Uterus (tissue), 3 donors: ENCODE measurements at regions not wholly inside any gene's neighbourhood (a gene's known extent, or its start where the extent isn't known, plus 50 kb on each side); places are given as distances from the start of the nearest gene placed in this dataset.

Experiments
- DNase-seq, 2 donors: peaks; one replicate each; pipeline ENCODE4 v3.0.0-alpha.2; 2019 to 2020
- H3K27ac ChIP-seq, 2 donors: fragments of 200-600 bp; sonication (generic); 1 replicate in 1 of 2; 2 replicates in 1 of 2; pipeline ENCODE4 v1.5.1; 2016 to 2018
- H3K27me3 ChIP-seq, 2 donors: fragments of 200-600 bp; sonication (generic); one replicate each; pipeline ENCODE4 v1.5.1; 2018 to 2019; ENCODE audit warnings: control low read depth in 1 of 2
- H3K36me3 ChIP-seq, 2 donors: fragments of 200-600 bp; sonication (generic); one replicate each; pipeline ENCODE4 v1.5.1; 2019; ENCODE audit warnings: control low read depth in 1 of 2
- H3K4me1 ChIP-seq, 2 donors: fragments of 200-600 bp; sonication (generic); one replicate each; pipeline ENCODE4 v1.5.1; 2018 to 2019; ENCODE audit warnings: control low read depth in 1 of 2
- H3K4me3 ChIP-seq, 2 donors: fragments of 200-600 bp; sonication (generic); 1 replicate in 1 of 2; 2 replicates in 1 of 2; pipeline ENCODE4 v1.5.1; 2018 to 2019; ENCODE audit warnings: mild to moderate bottlenecking in 1 of 2
- H3K9me3 ChIP-seq, 2 donors: fragments of 200-600 bp; sonication (generic); one replicate each; pipeline ENCODE4 v1.5.1; 2019; ENCODE audit warnings: control low read depth in 1 of 2
- CTCF ChIP-seq, 4 experiments: fragments of 200-600 bp in 2 of 4; fragments of 450-650 bp in 2 of 4; sonication (generic) in 2 of 4; IDR thresholded peaks; one replicate each; pipeline ENCODE4 v1.5.1; 2016 to 2019; ENCODE audit warnings: antibody characterized with exemption in 4 of 4, mild to moderate bottlenecking in 2 of 4, moderate library complexity in 1 of 4
- POLR2A ChIP-seq, 2 donors: fragments of 450-650 bp; IDR thresholded peaks; one replicate each; pipeline ENCODE4 v1.6.1; 2016; ENCODE audit warnings: antibody characterized with exemption in 2 of 2, mild to moderate bottlenecking in 1 of 2, moderate library complexity in 1 of 2
- intact Hi-C: fragments of 100-400 bp; cut with DNase I; formaldehyde crosslinking; loops from one replicate; pipeline ENCODE4 v1.15.1; 2023; ENCODE audit warnings: low total_unique reads
- donor health status: DM: yes; HTN: yes; CAD: no.

GRCh38 chr13:88176231-88176630 lies 505.1 kb downstream of the SLITRK5 start:
- Histone ChIP-seq H3K36me3 (peaks cover 0 to 2% of the 10 kb centered on the region in 2 donors), H3K4me3 (no peak overlapping the region), H3K27ac (no peak overlapping the region), H3K4me1 (no peaks in the 10 kb centered on the region), H3K27me3 (no peaks in the 10 kb centered on the region), H3K9me3 (no peaks in the 10 kb centered on the region)
- intact Hi-C loops: no loop called here
- TF ChIP-seq POLR2A (IDR thresholded peaks at IDR 0.05) (no peak), CTCF (IDR thresholded peaks at IDR 0.05) (no peak)
- no peak for DNase-seq

- H3K4me3 ChIP-seq: no peak overlapping the region
- no peaks in the 10 kb centered on the region for H3K36me3 ChIP-seq
- H3K27me3 ChIP-seq: no peaks in the 10 kb centered on the region
- no peaks in the 10 kb centered on the region for H3K4me1 ChIP-seq
- H3K27ac ChIP-seq: no peak overlapping the region
- no peaks in the 10 kb centered on the region for H3K9me3 ChIP-seq
- intact Hi-C loops: no loop called here
- no peak for DNase-seq
- no peak for TF ChIP-seq POLR2A (IDR thresholded peaks at IDR 0.05)
- TF ChIP-seq CTCF (IDR thresholded peaks at IDR 0.05): no peak
Observed at GRCh38 chr13:88183440-88183839, 512.3 kb downstream of the SLITRK5 start.

GRCh38 chr13:88188986-88189385 lies 517.8 kb downstream of the SLITRK5 start:
- DNase-seq: no peak
- Histone ChIP-seq H3K4me3 (no peak overlapping the region), H3K27ac (no peak overlapping the region), H3K27me3 (no peaks in the 10 kb centered on the region), H3K9me3 (no peaks in the 10 kb centered on the region), H3K36me3 (no peaks in the 10 kb centered on the region), H3K4me1 (no peaks in the 10 kb centered on the region)
- intact Hi-C loops: no loop called here
- no peak for TF ChIP-seq CTCF (IDR thresholded peaks at IDR 0.05)
- TF ChIP-seq POLR2A (IDR thresholded peaks at IDR 0.05): no peak

- no peak for DNase-seq
- intact Hi-C loops: no loop called here
- Histone ChIP-seq H3K4me1 (no peaks in the 10 kb centered on the region), H3K4me3 (no peak overlapping the region), H3K27me3 (no peaks in the 10 kb centered on the region), H3K9me3 (no peaks in the 10 kb centered on the region), H3K27ac (no peak overlapping the region), H3K36me3 (no peaks in the 10 kb centered on the region)
- no peak for TF ChIP-seq POLR2A (IDR thresholded peaks at IDR 0.05)
- TF ChIP-seq CTCF (IDR thresholded peaks at IDR 0.05): no peak
Observed at GRCh38 chr13:88189728-88190127, 518.6 kb downstream of the SLITRK5 start.

- Histone ChIP-seq H3K27me3 (no peaks in the 10 kb centered on the region), H3K27ac (no peak overlapping the region), H3K9me3 (no peaks in the 10 kb centered on the region), H3K4me3 (no peak overlapping the region), H3K36me3 (no peaks in the 10 kb centered on the region), H3K4me1 (no peaks in the 10 kb centered on the region)
- intact Hi-C loops: no loop called here
- no peak for TF ChIP-seq CTCF (IDR thresholded peaks at IDR 0.05)
- no peak for TF ChIP-seq POLR2A (IDR thresholded peaks at IDR 0.05)
- no peak for DNase-seq
Observed at GRCh38 chr13:88196106-88196505, 524.9 kb downstream of the SLITRK5 start.
